ENCODE measurements at regions not wholly inside any gene's neighbourhood (a gene's known extent, or its start where the extent isn't known, plus 50 kb on each side); places are given as distances from the start of the nearest gene placed in this dataset.

DNA sequence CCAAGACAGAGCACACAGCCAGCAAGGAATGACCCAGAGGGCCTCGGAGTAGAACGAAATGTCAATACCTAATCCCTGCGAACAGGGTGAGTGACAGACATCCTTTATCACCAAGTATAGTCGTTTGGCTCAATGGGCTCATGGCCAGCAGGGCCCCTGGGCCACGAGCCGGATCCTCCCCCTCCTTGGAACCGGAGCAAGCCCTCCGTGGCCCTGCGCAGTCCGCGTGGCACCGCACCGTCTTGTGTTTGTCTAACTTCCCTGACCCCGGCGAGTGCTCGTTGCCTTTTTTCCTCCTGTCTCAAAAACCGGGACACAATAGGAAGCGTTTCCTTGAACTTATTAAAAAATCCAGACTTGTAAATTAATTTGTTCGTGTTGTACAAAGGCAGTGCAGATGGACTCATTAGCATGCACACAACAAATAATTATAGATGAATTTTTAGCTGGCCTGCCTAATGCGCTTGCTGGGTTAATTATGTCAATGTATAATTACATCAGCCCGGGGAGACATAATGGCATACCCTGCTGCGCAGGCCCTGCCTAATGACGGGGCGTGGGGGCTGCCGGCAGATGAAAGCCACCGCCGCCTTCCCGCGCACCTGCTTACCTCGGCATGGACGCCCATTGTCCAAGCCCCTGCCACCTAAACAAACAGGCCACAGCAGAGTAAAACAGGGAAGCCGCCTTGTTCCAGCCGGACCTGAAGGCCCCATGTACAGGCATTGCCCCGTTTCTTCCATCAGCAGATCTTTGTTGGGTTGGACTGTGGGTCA lies 81.6 kb downstream of the PHETA1 start:
- Histone ChIP-seq H3K4me2 (ENCODE audit: low read length) (no peak overlapping the region), H2AFZ (ENCODE audit: low read depth, low read length, poor library complexity, severe bottlenecking) (no peak overlapping the region), H3K79me2 (ENCODE audit: insufficient read depth, low read length) (no peaks in the 10 kb centered on the region), H4K20me1 (ENCODE audit: insufficient read depth) (no peaks in the 10 kb centered on the region), H3K9me2 (ENCODE audit: insufficient read depth) (no peaks in the 10 kb centered on the region), H3K9me3 (ENCODE audit: control insufficient read depth in 1 of 2, insufficient read depth in 1 of 2, low read depth in 1 of 2, low read length in 2 of 2) (no peaks in the 10 kb centered on the region), H3K4me3 (replicated peaks in 1 of 2; ENCODE audit: low read depth in 1 of 2, low read length in 2 of 2) (no peak overlapping the region), H3K27ac (ENCODE audit: low read depth, low read length) (no peak overlapping the region), H3K27me3 (ENCODE audit: insufficient read depth, low read length) (no peaks in the 10 kb centered on the region), H3K4me1 (ENCODE audit: control insufficient read depth in 1 of 2, insufficient read depth in 2 of 2, low read length in 2 of 2) (no peaks in the 10 kb centered on the region), H3K9ac (ENCODE audit: low read length) (no peak overlapping the region), H3K36me3 (ENCODE audit: control insufficient read depth in 1 of 2, insufficient read depth in 2 of 2, low read length in 2 of 2) (no peaks in the 10 kb centered on the region)
- RAD21 ChIA-PET (ENCODE audit: low non-redundant PET in 1 of 2, low total read pairs in 2 of 2, uncharacterized antibody in 2 of 2, unreplicated experiment in 2 of 2), result no interaction called here
- POLR2A ChIA-PET, result no interaction called here
- ATAC-seq (no peak), DNase-seq (ENCODE audit: low read depth, low spot score) (no peak)
- CTCF ChIA-PET, result no interaction called here
- intact Hi-C loops (cut with micrococcal nuclease), result no loop called here
- no TSS peak for BruUV-seq (replicated peaks)
- TF ChIP-seq, protein P1, sequence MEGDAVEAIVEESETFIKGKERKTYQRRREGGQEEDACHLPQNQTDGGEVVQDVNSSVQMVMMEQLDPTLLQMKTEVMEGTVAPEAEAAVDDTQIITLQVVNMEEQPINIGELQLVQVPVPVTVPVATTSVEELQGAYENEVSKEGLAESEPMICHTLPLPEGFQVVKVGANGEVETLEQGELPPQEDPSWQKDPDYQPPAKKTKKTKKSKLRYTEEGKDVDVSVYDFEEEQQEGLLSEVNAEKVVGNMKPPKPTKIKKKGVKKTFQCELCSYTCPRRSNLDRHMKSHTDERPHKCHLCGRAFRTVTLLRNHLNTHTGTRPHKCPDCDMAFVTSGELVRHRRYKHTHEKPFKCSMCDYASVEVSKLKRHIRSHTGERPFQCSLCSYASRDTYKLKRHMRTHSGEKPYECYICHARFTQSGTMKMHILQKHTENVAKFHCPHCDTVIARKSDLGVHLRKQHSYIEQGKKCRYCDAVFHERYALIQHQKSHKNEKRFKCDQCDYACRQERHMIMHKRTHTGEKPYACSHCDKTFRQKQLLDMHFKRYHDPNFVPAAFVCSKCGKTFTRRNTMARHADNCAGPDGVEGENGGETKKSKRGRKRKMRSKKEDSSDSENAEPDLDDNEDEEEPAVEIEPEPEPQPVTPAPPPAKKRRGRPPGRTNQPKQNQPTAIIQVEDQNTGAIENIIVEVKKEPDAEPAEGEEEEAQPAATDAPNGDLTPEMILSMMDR (IDR thresholded peaks at IDR 0.05 in 2 of 3, conservative IDR thresholded peaks at IDR 0.05 in 1 of 3; ENCODE audit: borderline replicate concordance in 1 of 3, insufficient read depth in 1 of 3, low read depth in 2 of 3, low read length in 2 of 3), result no peak
- TF ChIP-seq EZH2 (IDR thresholded peaks at IDR 0.05), result no peak
- TF ChIP-seq FOSL1 (IDR thresholded peaks at IDR 0.05; ENCODE audit: low read depth), result no peak
- no peak for TF ChIP-seq TCF7L2 (IDR thresholded peaks at IDR 0.05; ENCODE audit: borderline replicate concordance, extremely low read depth, insufficient read depth, insufficient read length)
- no peak for TF ChIP-seq SIN3A (IDR thresholded peaks at IDR 0.05; ENCODE audit: low read depth)

DNA sequence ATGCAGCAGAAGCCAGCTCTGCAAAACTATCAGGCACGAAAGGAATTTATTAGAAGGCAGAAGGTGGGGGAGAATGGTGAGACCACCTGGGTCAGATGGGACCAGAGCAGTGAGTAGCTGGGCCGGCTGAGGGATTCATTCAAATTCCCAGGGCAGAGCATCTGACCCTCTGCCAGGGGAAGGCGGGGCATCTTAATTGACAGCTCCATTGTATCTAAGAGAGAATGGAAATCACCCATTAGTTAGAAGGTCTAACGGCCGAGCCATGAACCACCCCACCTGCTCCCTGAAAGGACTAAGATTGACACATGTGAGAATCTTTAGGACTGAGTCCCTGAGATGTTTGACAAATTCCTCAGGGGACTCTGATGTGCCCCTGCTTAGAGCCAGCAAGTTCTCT lies 83.7 kb downstream of the PHETA1 start:
- no peaks in the 10 kb centered on the region for H3K9me2 ChIP-seq (ENCODE audit: insufficient read depth)
- ChIA-PET CTCF (interaction anchor here (1.6 kb wide), 1 partner anchor 13 kb away, joined by 5 read pairs; no protein-coding TSS in a partner anchor), RAD21 (ENCODE audit: low non-redundant PET in 1 of 2, low total read pairs in 2 of 2, uncharacterized antibody in 2 of 2, unreplicated experiment in 2 of 2) (no interaction called here), POLR2A (no interaction called here)
- TF ChIP-seq, protein P2, sequence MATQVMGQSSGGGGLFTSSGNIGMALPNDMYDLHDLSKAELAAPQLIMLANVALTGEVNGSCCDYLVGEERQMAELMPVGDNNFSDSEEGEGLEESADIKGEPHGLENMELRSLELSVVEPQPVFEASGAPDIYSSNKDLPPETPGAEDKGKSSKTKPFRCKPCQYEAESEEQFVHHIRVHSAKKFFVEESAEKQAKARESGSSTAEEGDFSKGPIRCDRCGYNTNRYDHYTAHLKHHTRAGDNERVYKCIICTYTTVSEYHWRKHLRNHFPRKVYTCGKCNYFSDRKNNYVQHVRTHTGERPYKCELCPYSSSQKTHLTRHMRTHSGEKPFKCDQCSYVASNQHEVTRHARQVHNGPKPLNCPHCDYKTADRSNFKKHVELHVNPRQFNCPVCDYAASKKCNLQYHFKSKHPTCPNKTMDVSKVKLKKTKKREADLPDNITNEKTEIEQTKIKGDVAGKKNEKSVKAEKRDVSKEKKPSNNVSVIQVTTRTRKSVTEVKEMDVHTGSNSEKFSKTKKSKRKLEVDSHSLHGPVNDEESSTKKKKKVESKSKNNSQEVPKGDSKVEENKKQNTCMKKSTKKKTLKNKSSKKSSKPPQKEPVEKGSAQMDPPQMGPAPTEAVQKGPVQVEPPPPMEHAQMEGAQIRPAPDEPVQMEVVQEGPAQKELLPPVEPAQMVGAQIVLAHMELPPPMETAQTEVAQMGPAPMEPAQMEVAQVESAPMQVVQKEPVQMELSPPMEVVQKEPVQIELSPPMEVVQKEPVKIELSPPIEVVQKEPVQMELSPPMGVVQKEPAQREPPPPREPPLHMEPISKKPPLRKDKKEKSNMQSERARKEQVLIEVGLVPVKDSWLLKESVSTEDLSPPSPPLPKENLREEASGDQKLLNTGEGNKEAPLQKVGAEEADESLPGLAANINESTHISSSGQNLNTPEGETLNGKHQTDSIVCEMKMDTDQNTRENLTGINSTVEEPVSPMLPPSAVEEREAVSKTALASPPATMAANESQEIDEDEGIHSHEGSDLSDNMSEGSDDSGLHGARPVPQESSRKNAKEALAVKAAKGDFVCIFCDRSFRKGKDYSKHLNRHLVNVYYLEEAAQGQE (IDR thresholded peaks at IDR 0.05; ENCODE audit: low read depth), result no peak
- no peak overlapping the region for H3K9ac ChIP-seq (ENCODE audit: low read length)
- H3K27ac ChIP-seq (ENCODE audit: low read depth, low read length), result no peak overlapping the region
- peaks cover 0 to 3% of the 10 kb centered on the region in 2 experiments; a peak in 2 of 4 replicates for H3K9me3 ChIP-seq (ENCODE audit: control insufficient read depth in 1 of 2, insufficient read depth in 1 of 2, low read depth in 1 of 2, low read length in 2 of 2)
- DNase-seq (ENCODE audit: low read depth, low spot score) (no peak), ATAC-seq (no peak)
- H3K4me3 ChIP-seq (replicated peaks in 1 of 2; ENCODE audit: low read depth in 1 of 2, low read length in 2 of 2), result no peak overlapping the region
- no peaks in the 10 kb centered on the region for H3K4me1 ChIP-seq (ENCODE audit: control insufficient read depth in 1 of 2, insufficient read depth in 2 of 2, low read length in 2 of 2)
- H3K27me3 ChIP-seq (ENCODE audit: insufficient read depth, low read length), result no peaks in the 10 kb centered on the region
- no peak overlapping the region for H2AFZ ChIP-seq (ENCODE audit: low read depth, low read length, poor library complexity, severe bottlenecking)
- H4K20me1 ChIP-seq (ENCODE audit: insufficient read depth), result no peaks in the 10 kb centered on the region
- H3K79me2 ChIP-seq (ENCODE audit: insufficient read depth, low read length), result no peaks in the 10 kb centered on the region
- H3K36me3 ChIP-seq (ENCODE audit: control insufficient read depth in 1 of 2, insufficient read depth in 2 of 2, low read length in 2 of 2), result no peaks in the 10 kb centered on the region
- no peak overlapping the region for H3K4me2 ChIP-seq (ENCODE audit: low read length)
- intact Hi-C loops (cut with micrococcal nuclease), result no loop called here
- no TSS peak for BruUV-seq (replicated peaks)
